ENCODE measurements at regions not wholly inside any gene's neighbourhood (a gene's known extent, or its start where the extent isn't known, plus 50 kb on each side); places are given as distances from the start of the nearest gene placed in this dataset.

- no peaks in the 10 kb centered on the region for H3K27me3 ChIP-seq (ENCODE audit: control insufficient read depth, insufficient read depth, low read length)
- H2AK9ac ChIP-seq (replicated peaks; ENCODE audit: low read depth, low read length, poor library complexity), result no peak overlapping the region
- no peak overlapping the region for H4K8ac ChIP-seq (ENCODE audit: low read depth in 2 of 2, low read length in 2 of 2)
- CTCF ChIA-PET, result no interaction called here
- H2BK120ac ChIP-seq (ENCODE audit: low read depth, low read length), result no peak overlapping the region
- no peaks in the 10 kb centered on the region for H4K20me1 ChIP-seq (ENCODE audit: insufficient read depth, low read length)
- H3K9me3 ChIP-seq (ENCODE audit: control insufficient read depth, insufficient read depth, low read length), result no peaks in the 10 kb centered on the region
- H4K91ac ChIP-seq (ENCODE audit: insufficient read depth, low read depth, low read length), result no peak overlapping the region
- WGBS, 2 experiments (ENCODE audit: extremely low coverage in 2 of 2, insufficient read length in 1 of 2), result 100% methylated on average over 1 of the region's 4 CpGs; no CpG with 5 or more reads in 1 of the 2 experiments
- no peak overlapping the region for H3K56ac ChIP-seq (ENCODE audit: extremely low read depth, insufficient read depth, low read length)
- H3K4me1 ChIP-seq (ENCODE audit: control insufficient read depth, insufficient read depth, low read length), result no peaks in the 10 kb centered on the region
- no peak overlapping the region for H3K18ac ChIP-seq (ENCODE audit: low read depth, low read length)
- dilution Hi-C loops (cut with HindIII; ENCODE audit: low sequenced_read_pairs, unreplicated experiment) (no loop called here), intact Hi-C loops (cut with micrococcal nuclease) (no loop called here), in situ Hi-C loops (cut with MboI; ENCODE audit: low sequenced_read_pairs) (no loop called here)
- ATAC-seq (ENCODE audit: low read depth) (no peak), DNase-seq (no peak)
- H2BK15ac ChIP-seq (ENCODE audit: low read depth, low read length), result no peak overlapping the region
- no peak overlapping the region for H4K5ac ChIP-seq (ENCODE audit: low read depth, low read length)
- H3K9me1 ChIP-seq (ENCODE audit: insufficient read depth, low read length), result no peaks in the 10 kb centered on the region
- H3K4ac ChIP-seq (ENCODE audit: low read depth, low read length), result no peak overlapping the region
- H2AFZ ChIP-seq (replicated peaks; ENCODE audit: low read length, poor library complexity), result no peak overlapping the region
- H3K9ac ChIP-seq (ENCODE audit: low read depth, low read length), result no peak overlapping the region
- H2AK5ac ChIP-seq (ENCODE audit: low read depth, low read length), result no peak overlapping the region
- H3K4me3 ChIP-seq (ENCODE audit: insufficient read depth, low read depth, low read length), result no peak overlapping the region
- TF ChIP-seq BHLHE40 (IDR thresholded peaks at IDR 0.05; ENCODE audit: low read depth, low read length), result no peak
- TF ChIP-seq RAD21 (IDR thresholded peaks at IDR 0.05; ENCODE audit: low read length), result no peak
- no peak for TF ChIP-seq CHD1 (IDR thresholded peaks at IDR 0.05; ENCODE audit: low read depth, low read length)
- no peak for TF ChIP-seq RCOR1 (IDR thresholded peaks at IDR 0.05; ENCODE audit: insufficient replicate concordance, low read length)
- TF ChIP-seq MAZ (IDR thresholded peaks at IDR 0.05; ENCODE audit: borderline replicate concordance, low read depth, low read length), result no peak
- TF ChIP-seq, protein P1, sequence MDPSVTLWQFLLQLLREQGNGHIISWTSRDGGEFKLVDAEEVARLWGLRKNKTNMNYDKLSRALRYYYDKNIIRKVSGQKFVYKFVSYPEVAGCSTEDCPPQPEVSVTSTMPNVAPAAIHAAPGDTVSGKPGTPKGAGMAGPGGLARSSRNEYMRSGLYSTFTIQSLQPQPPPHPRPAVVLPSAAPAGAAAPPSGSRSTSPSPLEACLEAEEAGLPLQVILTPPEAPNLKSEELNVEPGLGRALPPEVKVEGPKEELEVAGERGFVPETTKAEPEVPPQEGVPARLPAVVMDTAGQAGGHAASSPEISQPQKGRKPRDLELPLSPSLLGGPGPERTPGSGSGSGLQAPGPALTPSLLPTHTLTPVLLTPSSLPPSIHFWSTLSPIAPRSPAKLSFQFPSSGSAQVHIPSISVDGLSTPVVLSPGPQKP (IDR thresholded peaks at IDR 0.05; ENCODE audit: borderline replicate concordance, low read depth, low read length), result no peak
- TF ChIP-seq RFX5 (IDR thresholded peaks at IDR 0.05; ENCODE audit: low read depth, low read length), result no peak
- no peak for TF ChIP-seq MXI1 (IDR thresholded peaks at IDR 0.05; ENCODE audit: borderline replicate concordance, low read depth, low read length)
- no peak for TF ChIP-seq POLR2A (IDR thresholded peaks at IDR 0.05; ENCODE audit: low read depth, low read length)
- TF ChIP-seq MAFK (IDR thresholded peaks at IDR 0.05; ENCODE audit: low read depth, low read length), result no peak
- TF ChIP-seq, protein P2, sequence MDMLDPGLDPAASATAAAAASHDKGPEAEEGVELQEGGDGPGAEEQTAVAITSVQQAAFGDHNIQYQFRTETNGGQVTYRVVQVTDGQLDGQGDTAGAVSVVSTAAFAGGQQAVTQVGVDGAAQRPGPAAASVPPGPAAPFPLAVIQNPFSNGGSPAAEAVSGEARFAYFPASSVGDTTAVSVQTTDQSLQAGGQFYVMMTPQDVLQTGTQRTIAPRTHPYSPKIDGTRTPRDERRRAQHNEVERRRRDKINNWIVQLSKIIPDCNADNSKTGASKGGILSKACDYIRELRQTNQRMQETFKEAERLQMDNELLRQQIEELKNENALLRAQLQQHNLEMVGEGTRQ (IDR thresholded peaks at IDR 0.05; ENCODE audit: low read depth, low read length), result no peak
- H3K14ac ChIP-seq (replicated peaks; ENCODE audit: low read depth, low read length), result no peak overlapping the region
- H3K79me1 ChIP-seq (ENCODE audit: low read depth in 1 of 2, low read length in 2 of 2), result no peaks in the 10 kb centered on the region
- H3K23ac ChIP-seq (ENCODE audit: low read depth, low read length), result no peak overlapping the region
- POLR2A ChIA-PET (ENCODE audit: unreplicated experiment), result interaction anchor here (1.1 kb wide), 1 partner anchor 23 kb away, joined by 4 read pairs; no protein-coding TSS in a partner anchor
- peaks cover 1% of the 10 kb centered on the region; the same call in 1 of the 2 replicates for H3K36me3 ChIP-seq (ENCODE audit: control insufficient read depth, insufficient read depth, low read length)
- no peak overlapping the region for H2BK5ac ChIP-seq (ENCODE audit: low read depth, low read length, poor library complexity, severe bottlenecking)
- no peak overlapping the region for H3K4me2 ChIP-seq (ENCODE audit: low read depth, low read length)
- H2BK20ac ChIP-seq (ENCODE audit: low read depth, low read length), result no peak overlapping the region
- BruUV-seq (replicated peaks), result no TSS peak
- H3K27ac ChIP-seq (ENCODE audit: insufficient read depth, low read length), result no peak overlapping the region
Observed at GRCh38 chr6:21792177-21792576, 198.6 kb downstream of the SOX4 start.
